Mesendoderm (in vitro differentiated cells): ENCODE measurements at regions not wholly inside any gene's neighbourhood (a gene's known extent, or its start where the extent isn't known, plus 50 kb on each side); places are given as distances from the start of the nearest gene placed in this dataset.
A peak's percentile ranks its signal among the peaks of the same experiment; 100 is the strongest.
"Not testable (repeated sequence)": the region's sequence is repeated elsewhere in the genome, so short reads cannot be mapped to it uniquely, and the experiment has no call there.

Experiments used
- DNase-seq: peaks from one replicate; pipeline ENCODE4 v3.0.0; 2013
- H2AK5ac ChIP-seq: 2 replicates; pipeline ENCODE4 v1.6.1; 2013; ENCODE audit warnings: low read length, inconsistent platforms
- H2BK120ac ChIP-seq: 2 replicates; pipeline ENCODE4 v1.6.1; 2013; ENCODE audit warnings: low read depth, mild to moderate bottlenecking, low read length, moderate library complexity, mixed read lengths
- H2BK15ac ChIP-seq: replicated peaks from 2 replicates; pipeline ENCODE4 v1.6.1; 2013; ENCODE audit warnings: low read depth, mild to moderate bottlenecking, moderate library complexity
- H2BK5ac ChIP-seq: 2 replicates; pipeline ENCODE4 v1.6.1; 2013; ENCODE audit warnings: low read length, inconsistent platforms
- H3K18ac ChIP-seq: 2 replicates; pipeline ENCODE4 v1.6.1; 2013; ENCODE audit warnings: mild to moderate bottlenecking, low read length, mixed read lengths
- H3K23ac ChIP-seq: one replicate; pipeline ENCODE4 v1.6.1; 2013; ENCODE audit warnings: low read length
- H3K27ac ChIP-seq: 2 replicates; pipeline ENCODE4 v1.5.1; 2013; ENCODE audit warnings: low read depth, mild to moderate bottlenecking, inconsistent platforms, low read length, moderate library complexity
- H3K27me3 ChIP-seq: 2 replicates; pipeline ENCODE4 v1.6.1; 2013; ENCODE audit warnings: low read length, control low read depth, mild to moderate bottlenecking, inconsistent platforms; ENCODE audit not compliant: insufficient read depth, poor library complexity
- H3K36me3 ChIP-seq: 2 replicates; pipeline ENCODE4 v1.6.1; 2013; ENCODE audit warnings: low read length, inconsistent platforms; ENCODE audit not compliant: control insufficient read depth, insufficient read depth
- H3K4ac ChIP-seq: one replicate; pipeline ENCODE4 v1.6.1; 2013; ENCODE audit warnings: low read depth, mild to moderate bottlenecking, low read length, moderate library complexity
- H3K4me1 ChIP-seq: 2 replicates; pipeline ENCODE4 v1.6.1; 2013; ENCODE audit warnings: low read depth, low read length, inconsistent platforms; ENCODE audit not compliant: control insufficient read depth
- H3K4me2 ChIP-seq: 2 replicates; pipeline ENCODE4 v1.6.1; 2013; ENCODE audit warnings: low read length
- H3K4me3 ChIP-seq: 2 replicates; pipeline ENCODE4 v1.5.1; 2013; ENCODE audit warnings: mild to moderate bottlenecking, low read length
- H3K56ac ChIP-seq: one replicate; pipeline ENCODE4 v1.6.1; 2013; ENCODE audit warnings: low read length
- H3K79me1 ChIP-seq: 2 replicates; pipeline ENCODE4 v1.6.1; 2013; ENCODE audit warnings: low read length, inconsistent platforms
- H3K79me2 ChIP-seq: 2 replicates; pipeline ENCODE4 v1.6.1; 2013; ENCODE audit warnings: mild to moderate bottlenecking, low read length; ENCODE audit not compliant: control insufficient read depth, insufficient read depth
- H3K9ac ChIP-seq: 2 replicates; pipeline ENCODE4 v1.6.1; 2013; ENCODE audit warnings: low read length, inconsistent platforms
- H4K5ac ChIP-seq: one replicate; pipeline ENCODE4 v1.6.1; 2013; ENCODE audit warnings: low read length
- H4K8ac ChIP-seq: one replicate; pipeline ENCODE4 v1.6.1; 2013; ENCODE audit warnings: low read depth, mild to moderate bottlenecking, control low read depth, low read length, moderate library complexity
- WGBS: extraction: QIAGEN DNeasy Blood & Tissue Kit; methylation state at CpG from one replicate; pipeline ENCODE4 v1.1.7; 2013; ENCODE audit warnings: low lambda C conversion rate, missing lambda C conversion rate; ENCODE audit not compliant: insufficient coverage; ENCODE audit errors: extremely low coverage; 5-methylcytosine and 5-hydroxymethylcytosine counted together

DNA sequence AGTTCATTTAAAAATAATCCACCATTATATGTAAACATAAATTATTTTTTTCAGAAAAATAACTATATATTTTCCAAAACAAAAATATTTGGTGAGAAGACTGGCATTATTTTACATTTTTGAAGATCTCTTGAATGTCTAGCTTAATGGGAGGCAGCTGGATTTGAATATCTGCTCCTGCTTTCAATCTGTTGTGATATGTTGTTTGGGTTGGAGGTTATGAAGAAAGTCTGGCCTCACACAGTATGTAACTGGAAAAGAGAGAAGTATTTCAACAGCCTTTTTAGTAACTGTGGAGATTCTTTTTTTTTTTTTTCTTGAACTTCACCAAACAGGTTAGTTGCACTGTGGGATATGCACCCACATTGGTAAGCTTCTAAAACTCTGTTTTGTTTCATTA lies 84.7 kb upstream of the SLIT3 start:
- Histone ChIP-seq H2AK5ac (no peak overlapping the region), H3K27me3 (no peaks in the 10 kb centered on the region), H3K4me2 (no peak overlapping the region), H3K79me1 (no peaks in the 10 kb centered on the region), H2BK5ac (no peak overlapping the region), H4K8ac (no peak overlapping the region), H4K5ac (no peak overlapping the region), H3K18ac (no peak overlapping the region), H3K23ac (no peak overlapping the region), H3K56ac (no peak overlapping the region), H3K36me3 (no peaks in the 10 kb centered on the region), H3K79me2 (no peaks in the 10 kb centered on the region), H3K4me1 (no peaks in the 10 kb centered on the region), H3K4ac (no peak overlapping the region), H3K4me3 (no peak overlapping the region), H3K9ac (no peak overlapping the region), H2BK120ac (no peak overlapping the region), H3K27ac (no peak overlapping the region), H2BK15ac (no peak overlapping the region)
- no peak for DNase-seq

DNA sequence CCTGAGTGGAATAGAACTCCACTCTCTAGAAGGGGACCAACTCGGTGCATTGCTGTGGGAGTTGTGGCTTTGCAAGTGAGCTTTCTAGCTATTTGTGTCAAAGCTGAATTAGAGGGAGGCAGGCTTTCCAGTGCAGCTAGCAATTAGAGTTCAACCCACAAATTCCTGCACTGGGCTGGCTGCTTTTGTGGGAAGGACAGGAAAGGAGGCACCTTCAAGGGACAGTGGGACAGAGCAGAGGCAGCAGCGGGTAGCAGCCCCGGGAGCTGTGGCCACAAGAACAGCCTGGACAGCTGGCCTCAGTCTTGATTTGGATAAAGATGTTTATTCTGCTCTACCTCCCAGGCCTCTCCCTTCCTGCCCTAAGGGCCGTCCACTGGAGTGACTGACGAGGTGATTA lies 83.7 kb upstream of the SLIT3 start:
- Histone ChIP-seq H3K18ac (no peak overlapping the region), H4K8ac (no peak overlapping the region), H3K4ac (no peak overlapping the region), H2AK5ac (no peak overlapping the region), H2BK5ac (no peak overlapping the region), H3K23ac (no peak overlapping the region), H2BK120ac (no peak overlapping the region), H2BK15ac (no peak overlapping the region), H3K27ac (no peak overlapping the region), H3K4me2 (no peak overlapping the region), H3K36me3 (no peaks in the 10 kb centered on the region), H4K5ac (no peak overlapping the region), H3K79me1 (no peaks in the 10 kb centered on the region), H3K4me1 (no peaks in the 10 kb centered on the region), H3K27me3 (no peaks in the 10 kb centered on the region), H3K79me2 (no peaks in the 10 kb centered on the region), H3K56ac (no peak overlapping the region), H3K9ac (no peak overlapping the region), H3K4me3 (no peak overlapping the region)
- DNase-seq, result no peak
- WGBS, result no CpG with 5 or more reads among the region's 5 CpGs

DNA sequence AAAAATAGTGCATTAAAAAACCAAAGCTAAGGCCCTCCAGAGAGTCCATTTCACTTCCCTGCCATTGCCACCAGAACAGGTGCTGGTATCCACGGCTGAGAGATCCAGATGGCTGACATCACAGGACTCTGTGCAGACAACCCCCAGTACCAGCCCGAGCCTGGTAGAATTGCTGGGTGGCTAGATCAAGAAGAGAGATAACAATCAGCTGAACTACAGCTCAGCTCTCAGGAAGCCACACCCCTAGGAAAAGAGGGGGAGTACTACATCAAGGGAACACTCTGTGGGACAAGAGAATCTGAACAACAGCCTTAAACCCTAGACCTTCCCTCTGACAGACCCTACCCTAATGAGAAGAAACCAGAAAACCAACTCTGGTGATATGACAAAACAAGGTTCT lies 73.8 kb upstream of the SLIT3 start:
- Histone ChIP-seq H3K4me3 (no peak overlapping the region), H2BK15ac (no peak overlapping the region), H3K23ac (no peak overlapping the region), H3K56ac (no peak overlapping the region), H2AK5ac (no peak overlapping the region), H3K9ac (no peak overlapping the region), H3K36me3 (no peaks in the 10 kb centered on the region), H4K8ac (no peak overlapping the region), H2BK120ac (no peak overlapping the region), H3K79me2 (no peaks in the 10 kb centered on the region), H2BK5ac (no peak overlapping the region), H3K79me1 (no peaks in the 10 kb centered on the region), H4K5ac (no peak overlapping the region), H3K18ac (no peak overlapping the region), H3K27me3 (no peaks in the 10 kb centered on the region), H3K4me2 (no peak overlapping the region), H3K27ac (no peak overlapping the region), H3K4me1 (no peaks in the 10 kb centered on the region), H3K4ac (no peak overlapping the region)
- WGBS, result no CpG with 5 or more reads among the region's 2 CpGs
- DNase-seq, result peak; percentile 28

DNA sequence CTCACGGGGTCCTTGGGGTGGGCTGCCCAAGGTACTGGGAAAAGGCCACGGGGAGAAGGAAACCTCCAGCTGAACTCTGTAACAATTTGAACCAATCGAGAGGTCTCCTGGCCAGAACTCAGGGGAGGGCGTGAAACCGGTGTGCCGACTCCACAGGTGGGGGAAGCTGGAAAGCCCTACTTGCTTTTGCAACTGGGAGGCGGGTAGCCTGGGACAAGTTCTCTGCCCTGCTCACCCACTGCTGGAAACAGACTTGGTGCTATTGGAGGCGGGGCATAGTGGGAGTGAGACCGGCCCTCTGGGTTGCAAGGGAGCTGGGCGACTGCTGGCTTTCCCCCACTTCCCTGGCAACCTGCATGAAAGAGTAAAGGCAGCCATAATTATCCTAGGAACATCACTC lies 73.2 kb upstream of the SLIT3 start:
- no peak overlapping the region for H3K23ac ChIP-seq

DNA sequence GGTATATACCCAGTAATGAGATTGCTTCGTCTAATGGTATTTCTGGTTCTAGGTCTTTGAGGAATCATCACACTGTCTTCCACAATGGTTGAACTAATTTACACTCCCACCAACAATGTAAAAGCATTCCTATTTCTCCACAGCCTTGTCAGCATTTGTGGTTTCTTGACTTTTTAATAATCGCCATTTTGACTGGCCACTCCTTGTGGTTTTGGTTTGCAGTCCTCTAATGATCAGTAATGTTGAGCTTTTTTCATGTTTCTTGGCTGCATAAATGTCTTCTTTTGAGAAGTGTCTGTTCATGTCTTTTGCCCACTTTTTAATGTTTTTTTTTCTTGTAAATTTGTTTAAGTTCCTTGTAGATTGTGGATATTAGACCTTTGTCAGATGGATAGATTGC lies 70.9 kb upstream of the SLIT3 start:
- not testable (repeated sequence) for DNase-seq, H3K4me1 ChIP-seq

More for the DNA sequence above, 73.2 kb upstream of the SLIT3 start:
- Histone ChIP-seq H3K27me3 (no peaks in the 10 kb centered on the region), H3K36me3 (no peaks in the 10 kb centered on the region), H3K4me2 (no peak overlapping the region), H3K79me2 (no peaks in the 10 kb centered on the region), H2BK5ac (no peak overlapping the region), H3K4me3 (no peak overlapping the region), H3K18ac (no peak overlapping the region), H3K4me1 (no peaks in the 10 kb centered on the region), H3K56ac (no peak overlapping the region), H3K4ac (no peak overlapping the region), H2BK120ac (no peak overlapping the region), H2AK5ac (no peak overlapping the region), H3K27ac (no peak overlapping the region), H3K79me1 (no peaks in the 10 kb centered on the region), H2BK15ac (no peak overlapping the region), H4K5ac (no peak overlapping the region), H4K8ac (no peak overlapping the region), H3K9ac (no peak overlapping the region)
- no CpG with 5 or more reads among the region's 10 CpGs for WGBS
- DNase-seq, result no peak

DNA sequence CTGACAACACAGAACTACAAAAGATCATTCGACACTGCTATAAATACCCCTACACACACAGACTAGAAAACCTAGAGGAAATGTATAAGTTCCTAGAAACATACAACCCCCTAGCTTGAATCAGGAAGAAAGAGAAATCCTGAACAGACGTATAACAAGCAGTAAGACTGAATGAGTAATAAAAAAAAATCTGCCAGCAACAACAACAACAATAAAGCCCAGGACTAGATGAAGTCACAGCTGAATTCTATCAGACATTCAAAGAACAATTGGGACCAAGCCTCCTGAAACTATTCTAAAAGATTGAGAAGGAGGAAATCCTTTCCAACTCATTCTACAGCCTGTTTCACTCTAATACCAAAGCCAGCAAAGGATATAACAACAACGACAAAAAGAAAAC lies 68.2 kb upstream of the SLIT3 start:
- Histone ChIP-seq H3K79me1 (no peaks in the 10 kb centered on the region), H3K9ac (no peak overlapping the region), H4K8ac (no peak overlapping the region), H3K4me1 (no peaks in the 10 kb centered on the region), H3K79me2 (no peaks in the 10 kb centered on the region), H3K4ac (no peak overlapping the region), H3K23ac (no peak overlapping the region), H3K27me3 (no peaks in the 10 kb centered on the region), H3K56ac (no peak overlapping the region), H2BK120ac (no peak overlapping the region), H2AK5ac (no peak overlapping the region), H2BK15ac (no peak overlapping the region), H3K27ac (no peak overlapping the region), H2BK5ac (no peak overlapping the region), H3K36me3 (no peaks in the 10 kb centered on the region), H4K5ac (no peak overlapping the region), H3K4me2 (no peak overlapping the region), H3K18ac (no peak overlapping the region), H3K4me3 (no peak overlapping the region)
- DNase-seq, result no peak
- WGBS, result no CpG with 5 or more reads among the region's 3 CpGs

More for the DNA sequence above, 70.9 kb upstream of the SLIT3 start:
- H3K27me3 ChIP-seq, H3K18ac ChIP-seq, H3K27ac ChIP-seq, H2BK5ac ChIP-seq, H3K79me1 ChIP-seq, H2BK120ac ChIP-seq, H2BK15ac ChIP-seq, H4K5ac ChIP-seq, H3K79me2 ChIP-seq, H3K4ac ChIP-seq, H3K4me2 ChIP-seq, H3K23ac ChIP-seq, H4K8ac ChIP-seq, H3K4me3 ChIP-seq, H3K36me3 ChIP-seq, H3K56ac ChIP-seq, H3K9ac ChIP-seq, H2AK5ac ChIP-seq: not testable (repeated sequence)
- WGBS, result no CpG with 5 or more reads among the region's 2 CpGs
